H1 (cell line): ENCODE measurements at regions not wholly inside any gene's neighbourhood (a gene's known extent, or its start where the extent isn't known, plus 50 kb on each side); places are given as distances from the start of the nearest gene placed in this dataset.
A peak's percentile ranks its signal among the peaks of the same experiment; 100 is the strongest.

Experiments
- CTCF ChIA-PET: fragments of 300-600 bp; sonication (Branson Sonifier 250); formaldehyde crosslinking; loops from one replicate; lab custom pipeline; 2021; ENCODE audit not compliant: partially characterized antibody; lab: Charles Lee
- POLR2A ChIA-PET: fragments of 300-600 bp; sonication (Branson Sonifier 250); formaldehyde crosslinking; loops from one replicate; lab custom pipeline; 2021; ENCODE audit warnings: inconsistent platforms; ENCODE audit not compliant: partially characterized antibody; lab: Charles Lee
- DNase-seq, 2 experiments: peaks; one replicate each; pipeline versions ENCODE4 v3.0.0 to v3.0.0-alpha.2; 2010 to 2022; ENCODE audit warnings: low spot score in 2 of 2, low read depth in 1 of 2, mixed read lengths in 1 of 2
- FAIRE-seq: peaks from 2 replicates; lab custom pipeline; 2011; peaks lifted over from hg19 to GRCh38; lab: Jason Lieb, UNC
- H2AFZ ChIP-seq: 2 replicates; pipeline ENCODE4 v1.8.1; 2012; ENCODE audit warnings: low read length, inconsistent platforms
- H2AK5ac ChIP-seq: 2 replicates; pipeline ENCODE4 v1.6.1; 2013; ENCODE audit warnings: low read depth, low read length
- H2BK120ac ChIP-seq: replicated peaks from 2 replicates; pipeline ENCODE3; 2013; ENCODE audit warnings: low read depth, low read length, inconsistent platforms
- H2BK12ac ChIP-seq: 2 replicates; pipeline ENCODE4 v1.6.1; 2013; ENCODE audit warnings: low read depth, low read length
- H2BK15ac ChIP-seq: 2 replicates; pipeline ENCODE4 v1.6.1; 2013; ENCODE audit warnings: low read length
- H2BK20ac ChIP-seq: 2 replicates; pipeline ENCODE4 v1.6.1; 2013; ENCODE audit warnings: low read length
- H2BK5ac ChIP-seq: 2 replicates; pipeline ENCODE4 v1.6.1; 2013; ENCODE audit warnings: low read depth, low read length
- H3K14ac ChIP-seq: 2 replicates; pipeline ENCODE4 v1.6.1; 2013; ENCODE audit warnings: inconsistent platforms; ENCODE audit not compliant: insufficient read length
- H3K18ac ChIP-seq: 2 replicates; pipeline ENCODE4 v1.6.1; 2013; ENCODE audit warnings: low read length; ENCODE audit errors: extremely low read depth
- H3K23ac ChIP-seq: 2 replicates; pipeline ENCODE4 v1.6.1; 2013; ENCODE audit warnings: inconsistent platforms; ENCODE audit not compliant: insufficient read length
- H3K23me2 ChIP-seq: 2 replicates; pipeline ENCODE4 v1.6.1; 2013; ENCODE audit warnings: low read depth, low read length
- H3K27ac ChIP-seq: 2 replicates; pipeline ENCODE4 v1.6.1; 2011; ENCODE audit warnings: low read depth, low read length, inconsistent platforms
- H3K27me3 ChIP-seq, 4 experiments: replicated peaks in 1 of 4; 1 replicate in 1 of 4; 2 replicates in 3 of 4; pipeline versions ENCODE4 v1.6.1 to v1.8.1; 2011 to 2013; ENCODE audit warnings: low read length in 3 of 4, mild to moderate bottlenecking in 3 of 4, inconsistent platforms in 2 of 4, mixed read lengths in 2 of 4, moderate library complexity in 1 of 4; ENCODE audit not compliant: control insufficient read depth in 3 of 4, insufficient read depth in 3 of 4; ENCODE audit errors: extremely low read depth in 1 of 4
- H3K36me3 ChIP-seq, 4 experiments: 2 replicates each; pipeline versions ENCODE4 v1.6.1 to v1.8.1; 2011 to 2013; ENCODE audit warnings: mild to moderate bottlenecking in 4 of 4, low read length in 3 of 4, moderate library complexity in 2 of 4, control low read depth in 1 of 4, inconsistent platforms in 1 of 4; ENCODE audit not compliant: insufficient read depth in 4 of 4, control insufficient read depth in 2 of 4
- H3K4ac ChIP-seq: replicated peaks from 2 replicates; pipeline ENCODE3; 2013; ENCODE audit warnings: low read length, low read depth, mixed read lengths, inconsistent platforms; ENCODE audit not compliant: insufficient read length
- H3K4me1 ChIP-seq, 4 experiments: replicated peaks in 1 of 4; 1 replicate in 1 of 4; 2 replicates in 3 of 4; pipeline versions ENCODE4 v1.6.1 to v1.8.1; 2011 to 2013; ENCODE audit warnings: low read length in 3 of 4, inconsistent platforms in 2 of 4, mixed read lengths in 1 of 4; ENCODE audit not compliant: insufficient read depth in 4 of 4, control insufficient read depth in 3 of 4
- H3K4me2 ChIP-seq, 2 experiments: 2 replicates each; pipeline versions ENCODE4 v1.6.1 to v1.8.1; 2011 to 2013; ENCODE audit warnings: low read depth in 2 of 2, low read length in 2 of 2, control low read depth in 1 of 2, inconsistent platforms in 1 of 2, mild to moderate bottlenecking in 1 of 2; ENCODE audit not compliant: insufficient read depth in 1 of 2
- H3K4me3 ChIP-seq, 4 experiments: fragments of 200-600, 300-600 bp in 1 of 4; sonication (generic), shearing (Covaris generic), sonication (Bioruptor Twin) in 1 of 4; 2 replicates each; pipeline versions ENCODE4 v1.5.1 to v1.8.1; 2011 to 2016; ENCODE audit warnings: low read length in 4 of 4, low read depth in 3 of 4, control low read depth in 2 of 4, inconsistent platforms in 2 of 4, mild to moderate bottlenecking in 2 of 4, mixed read lengths in 1 of 4, moderate library complexity in 1 of 4; ENCODE audit not compliant: insufficient read depth in 2 of 4; ENCODE audit errors: extremely low read depth in 1 of 4
- H3K56ac ChIP-seq: replicated peaks from 2 replicates; pipeline ENCODE3; 2013; ENCODE audit warnings: low read depth, mild to moderate bottlenecking, mixed read lengths, low read length, inconsistent platforms; ENCODE audit not compliant: insufficient read length
- H3K79me1 ChIP-seq: 2 replicates; pipeline ENCODE4 v1.6.1; 2013; ENCODE audit warnings: low read depth, low read length, control low read depth
- H3K79me2 ChIP-seq, 2 experiments: 2 replicates each; pipeline versions ENCODE4 v1.6.1 to v1.8.1; 2012 to 2013; ENCODE audit warnings: low read length in 2 of 2, mild to moderate bottlenecking in 2 of 2, inconsistent platforms in 1 of 2; ENCODE audit not compliant: insufficient read depth in 2 of 2, control insufficient read depth in 1 of 2
- H3K9ac ChIP-seq, 4 experiments: replicated peaks in 1 of 4; 1 replicate in 1 of 4; 2 replicates in 3 of 4; pipeline versions ENCODE4 v1.6.1 to v1.8.1; 2011 to 2013; ENCODE audit warnings: low read depth in 3 of 4, low read length in 3 of 4, control low read depth in 2 of 4, mild to moderate bottlenecking in 2 of 4, moderate library complexity in 2 of 4, inconsistent platforms in 1 of 4; ENCODE audit errors: extremely low read depth in 1 of 4
- H3K9me3 ChIP-seq, 2 experiments: 2 replicates each; pipeline versions ENCODE4 v1.6.1 to v1.8.1; 2012 to 2013; ENCODE audit warnings: mild to moderate bottlenecking in 2 of 2, moderate library complexity in 2 of 2, control low read depth in 1 of 2, inconsistent platforms in 1 of 2, low read depth in 1 of 2, low read length in 1 of 2, mixed read lengths in 1 of 2; ENCODE audit not compliant: insufficient read depth in 2 of 2
- H4K20me1 ChIP-seq, 2 experiments: replicated peaks in 1 of 2; 2 replicates each; pipeline versions ENCODE3 to v1.8.1; 2011 to 2013; ENCODE audit warnings: inconsistent platforms in 2 of 2, low read length in 2 of 2, mild to moderate bottlenecking in 1 of 2; ENCODE audit not compliant: insufficient read depth in 2 of 2, control insufficient read depth in 1 of 2
- H4K5ac ChIP-seq: 2 replicates; pipeline ENCODE4 v1.6.1; 2013; ENCODE audit warnings: low read length, low read depth, mixed read lengths, inconsistent platforms; ENCODE audit not compliant: insufficient read length
- H4K8ac ChIP-seq: 2 replicates; pipeline ENCODE4 v1.8.0; 2013; ENCODE audit warnings: mild to moderate bottlenecking, moderate library complexity, low read length, inconsistent platforms; ENCODE audit not compliant: insufficient read depth; ENCODE audit errors: extremely low read depth
- H4K91ac ChIP-seq: replicated peaks from 2 replicates; pipeline ENCODE3; 2013; ENCODE audit warnings: low read length, mixed read lengths, inconsistent platforms; ENCODE audit not compliant: insufficient read length
- BCL11A ChIP-seq, 2 experiments: IDR thresholded peaks; one replicate each; pipeline ENCODE4 v1.6.1; 2011; ENCODE audit warnings: low read depth in 2 of 2, low read length in 2 of 2, mild to moderate bottlenecking in 2 of 2
- BRCA1 ChIP-seq: IDR thresholded peaks from 2 replicates; pipeline ENCODE4 v1.6.1; 2012; ENCODE audit warnings: low read depth, low read length, improper control_type of control experiment
- CBX5 ChIP-seq: fragments of 300-800, 300-1000 bp; sonication (generic); IDR thresholded peaks from 2 replicates; pipeline ENCODE4 v1.7.1; 2016; ENCODE audit warnings: antibody characterized with exemption, low read length, low read depth
- CBX8 ChIP-seq: fragments of 300-800, 300-1000 bp; sonication (generic); IDR thresholded peaks from 2 replicates; pipeline ENCODE4 v1.7.1; 2016; ENCODE audit warnings: low read depth, low read length, borderline replicate concordance
- EGR1 ChIP-seq: IDR thresholded peaks from 2 replicates; pipeline ENCODE4 v1.6.1; 2011; ENCODE audit warnings: low read depth, low read length, borderline replicate concordance
- MAFK ChIP-seq: IDR thresholded peaks from 2 replicates; pipeline ENCODE4 v1.6.1; 2012; ENCODE audit warnings: low read depth, mild to moderate bottlenecking, improper control_type of control experiment, low read length
- POU5F1 ChIP-seq: IDR thresholded peaks from 2 replicates; pipeline ENCODE4 v1.6.1; 2011; ENCODE audit warnings: low read depth, mild to moderate bottlenecking, low read length, moderate library complexity
- RAD21 ChIP-seq, 2 experiments: IDR thresholded peaks in 1 of 2; conservative IDR thresholded peaks in 1 of 2; 2 replicates each; pipeline ENCODE4 v1.6.1; 2011; ENCODE audit warnings: low read depth in 2 of 2, low read length in 2 of 2, improper control_type of control experiment in 1 of 2, inconsistent platforms in 1 of 2, mild to moderate bottlenecking in 1 of 2, moderate library complexity in 1 of 2
- SIN3A ChIP-seq, 2 experiments: IDR thresholded peaks in 1 of 2; conservative IDR thresholded peaks in 1 of 2; 2 replicates each; pipeline ENCODE4 v1.6.1; 2011 to 2012; ENCODE audit warnings: low read length in 2 of 2, improper control_type of control experiment in 1 of 2, low read depth in 1 of 2, mild to moderate bottlenecking in 1 of 2
- SP4 ChIP-seq: IDR thresholded peaks from 2 replicates; pipeline ENCODE4 v1.6.1; 2012; ENCODE audit warnings: low read length, inconsistent platforms
- SUZ12 ChIP-seq: fragments of 200-600 bp; sonication (generic); IDR thresholded peaks from 2 replicates; pipeline ENCODE4 v1.6.1; 2012; ENCODE audit warnings: mild to moderate bottlenecking, inconsistent platforms, low read length, moderate library complexity, mixed read lengths
- TAF7 ChIP-seq: optimal IDR thresholded peaks from 2 replicates; pipeline ENCODE3; 2011; ENCODE audit warnings: low read depth, mild to moderate bottlenecking, inconsistent platforms, low read length, moderate library complexity, borderline replicate concordance
- TBP ChIP-seq: IDR thresholded peaks from 2 replicates; pipeline ENCODE4 v1.6.1; 2011; ENCODE audit warnings: low read depth, low read length, improper control_type of control experiment
- WGBS, 2 experiments: shearing (Covaris generic) in 1 of 2; methylation state at CpG; one replicate each; pipeline versions ENCODE4 v1.1.6 to v1.1.7; 2013 to 2015; ENCODE audit warnings: low lambda C conversion rate in 2 of 2, mixed read lengths in 2 of 2, inconsistent platforms in 1 of 2, low coverage in 1 of 2, missing lambda C conversion rate in 1 of 2; ENCODE audit not compliant: insufficient replicate concordance in 2 of 2, insufficient coverage in 1 of 2, insufficient read length in 1 of 2; ENCODE audit errors: extremely low coverage in 1 of 2, missing lambda C conversion rate in 1 of 2; 5-methylcytosine and 5-hydroxymethylcytosine counted together
- TF ChIP-seq, protein P1 (sequence below): IDR thresholded peaks from 2 replicates; pipeline ENCODE4 v1.6.1; 2011; ENCODE audit warnings: low read depth, mild to moderate bottlenecking, low read length; ENCODE audit not compliant: insufficient read depth

DNA sequence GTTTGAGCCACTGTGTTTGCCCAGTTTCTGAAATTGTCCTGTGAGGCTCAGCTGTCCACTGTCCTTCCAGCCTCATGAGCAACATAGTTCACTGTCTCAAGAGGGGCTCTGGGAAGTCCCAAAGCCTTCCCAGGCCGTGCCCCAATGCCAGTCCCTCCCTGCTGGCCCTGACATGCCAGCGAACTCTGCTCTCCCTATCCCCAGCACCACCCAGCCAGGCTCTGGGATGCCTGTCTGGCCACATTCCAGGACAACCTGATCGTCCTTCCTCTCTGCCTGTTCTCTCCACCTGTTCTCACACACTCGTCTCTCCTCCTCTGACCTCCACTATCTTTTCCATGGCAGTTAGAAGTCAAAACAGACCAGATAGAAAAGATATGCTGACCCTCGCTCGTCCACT lies 278.0 kb upstream of the ID2 start:
- Histone ChIP-seq H3K23me2 (no peaks in the 10 kb centered on the region), H3K27me3 (no peaks in the 10 kb centered on the region), H3K79me1 (no peaks in the 10 kb centered on the region), H2BK5ac (no peak overlapping the region), H2BK15ac (no peak overlapping the region), H3K4me1 (no peaks in the 10 kb centered on the region), H3K4ac (no peak overlapping the region), H3K27ac (no peak overlapping the region), H4K20me1 (no peaks in the 10 kb centered on the region), H2AK5ac (no peak overlapping the region), H3K79me2 (no peaks in the 10 kb centered on the region), H3K4me3 (no peak overlapping the region), H3K9me3 (no peaks in the 10 kb centered on the region), H3K18ac (no peak overlapping the region; the same call in 1 of the 2 replicates), H3K9ac (no peak overlapping the region), H3K14ac (no peak overlapping the region), H4K5ac (no peak overlapping the region), H2BK20ac (0 out of 2 replicates have a peak overlapping the region, but pooled peaks have one; percentile 86), H3K4me2 (no peak overlapping the region), H2AFZ (no peak overlapping the region), H3K23ac (no peak overlapping the region), H4K8ac (no peak overlapping the region), H2BK120ac (no peak overlapping the region), H3K36me3 (no peaks in the 10 kb centered on the region), H2BK12ac (no peak overlapping the region), H4K91ac (no peak overlapping the region), H3K56ac (no peak overlapping the region)
- FAIRE-seq (no peak), DNase-seq (no peak)
- CTCF ChIA-PET = interaction anchor here (0.7 kb wide), 1 partner anchor 132 kb away, joined by 3 read pairs; no protein-coding TSS in a partner anchor
- POLR2A ChIA-PET = no interaction called here
- WGBS, 2 experiments = 88% methylated on average over 5 of the region's 6 CpGs; no CpG with 5 or more reads in 1 of the 2 experiments
- TF ChIP-seq SIN3A (conservative IDR thresholded peaks at IDR 0.05 in 1 of 2, IDR thresholded peaks at IDR 0.05 in 1 of 2; ENCODE audit: low read depth in 1 of 2, low read length in 2 of 2) (no peak), CBX8 (no peak), EGR1 (no peak), SP4 (no peak), TBP (no peak), CBX5 (no peak), RAD21 (IDR thresholded peaks at IDR 0.05 in 1 of 2, conservative IDR thresholded peaks at IDR 0.05 in 1 of 2; ENCODE audit: low read depth in 2 of 2, low read length in 2 of 2) (no peak), POU5F1 (no peak), BCL11A (IDR thresholded peaks at IDR 0.05; ENCODE audit: low read depth in 2 of 2, low read length in 2 of 2) (no peak), BRCA1 (no peak), MAFK (no peak), SUZ12 (no peak), TAF7 (no peak)
- TF ChIP-seq, protein P1, sequence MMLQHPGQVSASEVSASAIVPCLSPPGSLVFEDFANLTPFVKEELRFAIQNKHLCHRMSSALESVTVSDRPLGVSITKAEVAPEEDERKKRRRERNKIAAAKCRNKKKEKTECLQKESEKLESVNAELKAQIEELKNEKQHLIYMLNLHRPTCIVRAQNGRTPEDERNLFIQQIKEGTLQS = no peak
